ENCODE measurements at regions not wholly inside any gene's neighbourhood (a gene's known extent, or its start where the extent isn't known, plus 50 kb on each side); places are given as distances from the start of the nearest gene placed in this dataset.
"Not testable (repeated sequence)": the region's sequence is repeated elsewhere in the genome, so short reads cannot be mapped to it uniquely, and the experiment has no call there.

DNA sequence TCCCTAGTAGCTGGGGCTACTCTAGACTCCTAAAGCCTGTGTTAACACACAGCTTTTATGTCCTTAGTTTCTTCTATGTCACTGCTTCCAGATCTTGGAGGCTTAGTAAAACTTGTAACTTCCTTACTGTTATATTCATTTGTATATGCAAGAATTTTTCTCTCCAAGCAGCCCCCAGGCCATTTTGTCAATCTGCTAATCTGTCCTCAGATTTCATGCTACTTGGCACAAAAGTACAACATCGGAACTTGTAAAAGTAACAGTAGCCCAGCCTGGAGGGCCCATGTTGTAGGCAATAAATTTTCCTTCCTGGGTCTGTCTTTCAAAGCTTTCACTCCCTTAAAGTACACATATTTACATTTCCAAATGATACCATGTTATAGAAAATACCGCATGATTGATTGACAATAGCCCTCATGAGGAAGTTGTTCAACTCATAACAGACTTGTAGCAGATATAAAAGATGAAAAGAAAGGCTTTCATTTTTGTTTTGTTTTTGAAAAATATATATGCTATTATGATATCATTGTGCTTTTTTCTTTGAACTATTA, 324.2 kb downstream of the NEK10 start:
- intact Hi-C loops (cut with DNase I; ENCODE audit: low total_unique reads), result no loop called here
- H3K4me3 ChIP-seq, result no peak overlapping the region
- H3K27ac ChIP-seq, result no peak overlapping the region
- no peak for DNase-seq
- no peaks in the 10 kb centered on the region for H3K27me3 ChIP-seq
- TF ChIP-seq POLR2A (IDR thresholded peaks at IDR 0.05) (no peak), CTCF (IDR thresholded peaks at IDR 0.05) (no peak)
- H3K9me3 ChIP-seq, result no peaks in the 10 kb centered on the region
- no peaks in the 10 kb centered on the region for H3K4me1 ChIP-seq
- H3K36me3 ChIP-seq, result no peaks in the 10 kb centered on the region

- H3K4me1 ChIP-seq, result no peaks in the 10 kb centered on the region
- no peak overlapping the region for H3K27ac ChIP-seq
- H3K9me3 ChIP-seq, result no peaks in the 10 kb centered on the region
- no peaks in the 10 kb centered on the region for H3K27me3 ChIP-seq
- no peaks in the 10 kb centered on the region for H3K36me3 ChIP-seq
- no peak overlapping the region for H3K4me3 ChIP-seq
- no peak for DNase-seq
- intact Hi-C loops (cut with DNase I; ENCODE audit: low total_unique reads), result no loop called here
- TF ChIP-seq CTCF (IDR thresholded peaks at IDR 0.05), result no peak
- no peak for TF ChIP-seq POLR2A (IDR thresholded peaks at IDR 0.05)
These were observed 322.8 kb downstream of the NEK10 start for GRCh38 chr3:27046351-27046750.

DNA sequence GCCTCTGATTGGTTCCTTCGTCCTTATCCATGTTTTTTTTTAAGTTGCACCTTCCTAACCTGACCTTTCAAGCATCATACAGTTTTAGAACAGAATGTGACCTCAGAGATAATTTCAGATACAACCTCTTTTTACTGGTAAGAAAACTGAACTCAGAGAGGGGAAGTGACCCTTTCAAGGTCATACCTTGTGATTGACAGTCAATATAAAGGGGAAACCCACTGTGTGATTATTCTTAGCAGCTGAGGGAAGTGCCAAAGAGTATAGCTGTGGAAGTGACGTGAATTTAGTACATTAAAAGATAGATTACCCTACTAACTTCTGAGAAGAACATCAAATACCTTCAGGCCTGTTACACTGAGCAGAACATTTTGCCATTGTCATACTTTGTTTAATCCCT, 319.4 kb downstream of the NEK10 start:
- Histone ChIP-seq H3K4me3 (no peak overlapping the region), H3K27me3 (no peaks in the 10 kb centered on the region), H3K36me3 (no peaks in the 10 kb centered on the region), H3K9me3 (peaks cover 0 to 3% of the 10 kb centered on the region in 2 donors), H3K4me1 (no peaks in the 10 kb centered on the region), H3K27ac (no peak overlapping the region)
- no peak for DNase-seq
- intact Hi-C loops (cut with DNase I; ENCODE audit: low total_unique reads), result no loop called here
- TF ChIP-seq POLR2A (IDR thresholded peaks at IDR 0.05), result no peak

- H3K9me3 ChIP-seq; DNase-seq; intact Hi-C loops (cut with DNase I; ENCODE audit: low total_unique reads); H3K27ac ChIP-seq; H3K4me1 ChIP-seq; H3K36me3 ChIP-seq; H3K4me3 ChIP-seq; H3K27me3 ChIP-seq: not testable (repeated sequence)
These were observed 317.7 kb downstream of the NEK10 start for GRCh38 chr3:27051527-27051926.

- H3K9me3 ChIP-seq, result peaks cover 0 to 3% of the 10 kb centered on the region in 2 donors
- no peaks in the 10 kb centered on the region for H3K4me1 ChIP-seq
- H3K36me3 ChIP-seq, result no peaks in the 10 kb centered on the region
- DNase-seq, result no peak
- intact Hi-C loops (cut with DNase I; ENCODE audit: low total_unique reads), result no loop called here
- H3K27ac ChIP-seq, result no peak overlapping the region
- TF ChIP-seq CTCF (IDR thresholded peaks at IDR 0.05) (no peak), POLR2A (IDR thresholded peaks at IDR 0.05) (no peak)
- H3K4me3 ChIP-seq, result no peak overlapping the region
- H3K27me3 ChIP-seq, result no peaks in the 10 kb centered on the region
These were observed 312.9 kb downstream of the NEK10 start for GRCh38 chr3:27056326-27056725.

DNA sequence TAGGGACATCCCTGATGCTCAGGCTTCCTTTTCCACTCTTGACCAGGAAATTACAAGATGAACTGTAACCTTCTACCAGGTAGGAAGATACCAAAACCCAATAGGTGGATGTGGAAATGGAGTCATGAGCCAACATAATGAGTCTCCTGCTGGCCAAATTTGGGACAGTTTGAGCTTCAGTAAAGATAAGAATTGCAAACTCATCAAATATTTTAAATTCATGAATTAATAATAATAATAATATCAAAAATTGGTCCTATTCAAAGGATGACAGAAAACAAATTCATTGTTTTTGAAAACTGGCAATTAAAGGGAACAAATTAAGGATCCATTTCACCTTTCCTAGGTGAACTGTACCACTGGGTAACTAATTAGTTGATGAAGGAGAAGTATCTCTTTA, 309.7 kb downstream of the NEK10 start:
- no peak for TF ChIP-seq POLR2A (IDR thresholded peaks at IDR 0.05)
- TF ChIP-seq CTCF (IDR thresholded peaks at IDR 0.05), result no peak
- Histone ChIP-seq H3K36me3 (no peaks in the 10 kb centered on the region), H3K4me3 (no peak overlapping the region), H3K4me1 (no peaks in the 10 kb centered on the region), H3K27me3 (no peaks in the 10 kb centered on the region), H3K9me3 (no peaks in the 10 kb centered on the region), H3K27ac (no peak overlapping the region)
- intact Hi-C loops (cut with DNase I; ENCODE audit: low total_unique reads), result no loop called here
- no peak for DNase-seq

All from uterus (tissue), 3 donors.